ENCODE measurements at regions not wholly inside any gene's neighbourhood (a gene's known extent, or its start where the extent isn't known, plus 50 kb on each side); places are given as distances from the start of the nearest gene placed in this dataset.

DNA sequence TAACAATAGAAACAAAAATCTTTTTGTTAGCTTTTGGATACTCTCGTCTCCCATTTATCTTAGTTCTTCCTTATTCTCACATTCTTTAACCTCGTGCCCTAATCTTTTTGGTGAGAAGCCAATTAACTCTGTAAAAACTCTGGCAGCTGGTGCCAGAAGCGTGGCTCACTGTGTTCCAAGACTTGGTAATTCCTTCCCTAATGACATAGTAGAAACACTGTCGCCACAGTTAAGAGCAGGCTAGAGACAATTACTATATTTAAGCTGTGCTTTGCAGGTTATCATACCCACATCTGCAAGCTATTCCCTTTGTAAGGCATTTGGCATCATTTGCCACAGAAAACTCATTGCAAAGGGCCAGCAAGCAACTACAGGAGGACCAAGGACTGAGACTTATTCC lies 160.9 kb upstream of the PIK3R1 start:
- H3K4me2 ChIP-seq (ENCODE audit: low read length, poor library complexity, severe bottlenecking) = no peak overlapping the region
- H2BK12ac ChIP-seq (ENCODE audit: low read length in 2 of 2) = peak overlapping the region in 1 of 2 experiments; percentile 63
- no peak overlapping the region for H2BK15ac ChIP-seq (ENCODE audit: low read depth, poor library complexity, severe bottlenecking)
- no peaks in the 10 kb centered on the region for H3K79me1 ChIP-seq (replicated peaks; ENCODE audit: low read length, poor library complexity, severe bottlenecking)
- no peak overlapping the region for H3K9ac ChIP-seq (ENCODE audit: low read length)
- peak overlapping the region in 1 of 2 experiments; percentile 18 for H3K18ac ChIP-seq (ENCODE audit: low read depth in 1 of 2, low read length in 2 of 2)
- DNase-seq = no peak
- no peak overlapping the region for H2BK5ac ChIP-seq (ENCODE audit: low read depth, low read length, poor library complexity, severe bottlenecking)
- no peak overlapping the region for H4K91ac ChIP-seq (ENCODE audit: low read length)
- H2AK5ac ChIP-seq (ENCODE audit: low read length, severe bottlenecking) = no peak overlapping the region
- no peaks in the 10 kb centered on the region for H3K9me3 ChIP-seq (ENCODE audit: control insufficient read depth, low read length)
- no peak overlapping the region for H3K4me3 ChIP-seq (ENCODE audit: insufficient read depth in 1 of 2, low read depth in 1 of 2, low read length in 2 of 2)
- no peaks in the 10 kb centered on the region for H3K4me1 ChIP-seq (ENCODE audit: control insufficient read depth, insufficient read depth, low read depth, low read length)
- no peak overlapping the region for H3K23ac ChIP-seq (ENCODE audit: low read length in 2 of 2)
- no peaks in the 10 kb centered on the region for H3K27me3 ChIP-seq (ENCODE audit: control insufficient read depth in 1 of 2, insufficient read depth in 1 of 2, low read length in 2 of 2)
- H3K27ac ChIP-seq (ENCODE audit: low read length, poor library complexity, severe bottlenecking) = no peak overlapping the region
- H4K8ac ChIP-seq (ENCODE audit: low read length) = no peak overlapping the region
- no peak overlapping the region for H3K4ac ChIP-seq (ENCODE audit: low read depth in 1 of 2, low read length in 2 of 2)
- no peak overlapping the region for H2BK120ac ChIP-seq (ENCODE audit: low read depth, low read length)
- H3K14ac ChIP-seq (ENCODE audit: low read length in 2 of 2) = peak overlapping the region in 1 of 2 experiments; percentile 62
- 49% methylated on average over 4 of the region's 4 CpGs for WGBS
- H3K36me3 ChIP-seq (ENCODE audit: control insufficient read depth in 1 of 2, insufficient read depth in 2 of 2, low read depth in 1 of 2, low read length in 2 of 2) = no peaks in the 10 kb centered on the region
- no peak overlapping the region for H2AFZ ChIP-seq (ENCODE audit: low read depth, low read length)

DNA sequence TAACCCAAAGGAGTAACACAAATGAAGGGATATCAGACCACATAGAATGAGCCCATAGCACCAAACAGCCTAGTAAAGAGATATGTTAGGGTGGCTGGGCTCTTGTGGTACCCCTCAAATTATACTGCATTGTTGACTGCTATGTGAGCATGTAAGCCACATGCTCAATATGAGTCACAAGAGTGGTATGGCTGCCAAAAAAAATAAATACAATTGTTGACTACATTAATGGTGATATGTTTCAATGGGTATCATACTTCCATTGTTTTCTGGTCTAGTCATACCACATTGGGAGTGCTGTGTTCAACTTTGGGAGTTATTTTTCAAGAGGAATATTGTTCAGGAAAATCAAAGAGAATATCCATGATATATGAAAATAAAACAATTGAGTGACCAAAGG lies 162.4 kb upstream of the PIK3R1 start:
- H4K91ac ChIP-seq (ENCODE audit: low read length) = no peak overlapping the region
- H3K27me3 ChIP-seq (ENCODE audit: control insufficient read depth in 1 of 2, insufficient read depth in 1 of 2, low read length in 2 of 2) = no peaks in the 10 kb centered on the region
- no peak overlapping the region for H2BK15ac ChIP-seq (ENCODE audit: low read depth, poor library complexity, severe bottlenecking)

DNA sequence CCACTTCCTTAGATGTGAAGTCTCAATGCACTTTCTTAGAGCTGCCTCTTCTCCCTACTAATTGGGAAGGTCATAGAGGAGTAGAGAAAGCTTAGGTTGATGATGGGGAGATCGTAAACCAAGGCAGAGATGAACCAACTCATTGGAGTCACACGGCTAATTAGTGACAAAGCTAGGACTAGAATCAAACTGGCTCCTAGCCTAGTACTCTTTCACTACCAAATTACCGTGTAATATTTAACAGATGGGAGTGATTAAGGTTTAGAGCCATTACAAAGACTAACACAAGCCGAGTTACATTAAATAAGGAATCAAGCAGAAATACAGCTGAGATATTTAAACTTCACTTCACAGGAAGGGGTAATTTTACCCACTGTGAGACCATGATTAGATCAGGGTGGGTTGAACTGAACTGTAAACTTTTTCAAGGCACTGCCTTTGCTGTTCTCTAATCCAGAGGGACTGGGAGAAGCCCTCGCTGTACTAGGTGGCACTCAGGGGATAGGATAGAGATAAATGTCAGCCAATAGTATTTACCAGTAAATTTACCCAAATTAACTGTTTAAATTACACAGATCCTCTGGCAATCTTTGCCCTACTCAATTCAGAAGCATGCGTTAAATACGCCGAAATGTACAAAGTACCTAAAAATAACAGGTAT lies 166.4 kb upstream of the PIK3R1 start:
- no peak overlapping the region for H3K4ac ChIP-seq (ENCODE audit: low read depth in 1 of 2, low read length in 2 of 2)
- peaks cover 2% of the 10 kb centered on the region for H3K4me1 ChIP-seq (ENCODE audit: control insufficient read depth, insufficient read depth, low read depth, low read length)
- no peaks in the 10 kb centered on the region for H3K27me3 ChIP-seq (ENCODE audit: control insufficient read depth in 1 of 2, insufficient read depth in 1 of 2, low read length in 2 of 2)
- H3K9ac ChIP-seq (ENCODE audit: low read length) = peak overlapping the region; percentile 57
- 98% methylated on average over 3 of the region's 8 CpGs for WGBS
- peak overlapping the region in 1 of 2 experiments; percentile 23 for H3K4me3 ChIP-seq (ENCODE audit: insufficient read depth in 1 of 2, low read depth in 1 of 2, low read length in 2 of 2)
- no peak overlapping the region for H2BK15ac ChIP-seq (ENCODE audit: low read depth, poor library complexity, severe bottlenecking)
- no peak overlapping the region for H4K8ac ChIP-seq (ENCODE audit: low read length)
- H2BK12ac ChIP-seq (ENCODE audit: low read length in 2 of 2) = no peak overlapping the region
- no peak overlapping the region for H3K4me2 ChIP-seq (ENCODE audit: low read length, poor library complexity, severe bottlenecking)
- H3K23ac ChIP-seq (ENCODE audit: low read length in 2 of 2) = no peak overlapping the region
- H3K79me1 ChIP-seq (replicated peaks; ENCODE audit: low read length, poor library complexity, severe bottlenecking) = no peaks in the 10 kb centered on the region
- no peak overlapping the region for H3K27ac ChIP-seq (ENCODE audit: low read length, poor library complexity, severe bottlenecking)
- H2AK5ac ChIP-seq (ENCODE audit: low read length, severe bottlenecking) = no peak overlapping the region
- no peak overlapping the region for H2AFZ ChIP-seq (ENCODE audit: low read depth, low read length)
- no peak overlapping the region for H2BK5ac ChIP-seq (ENCODE audit: low read depth, low read length, poor library complexity, severe bottlenecking)
- no peak for DNase-seq
- H3K14ac ChIP-seq (ENCODE audit: low read length in 2 of 2) = no peak overlapping the region
- H3K18ac ChIP-seq (ENCODE audit: low read depth in 1 of 2, low read length in 2 of 2) = no peak overlapping the region
- no peaks in the 10 kb centered on the region for H3K9me3 ChIP-seq (ENCODE audit: control insufficient read depth, low read length)
- H2BK120ac ChIP-seq (ENCODE audit: low read depth, low read length) = no peak overlapping the region
- no peaks in the 10 kb centered on the region for H3K36me3 ChIP-seq (ENCODE audit: control insufficient read depth in 1 of 2, insufficient read depth in 2 of 2, low read depth in 1 of 2, low read length in 2 of 2)
- no peak overlapping the region for H4K91ac ChIP-seq (ENCODE audit: low read length)

More for the DNA sequence above, 162.4 kb upstream of the PIK3R1 start:
- Histone ChIP-seq H2BK5ac (ENCODE audit: low read depth, low read length, poor library complexity, severe bottlenecking) (no peak overlapping the region), H3K4me3 (ENCODE audit: insufficient read depth in 1 of 2, low read depth in 1 of 2, low read length in 2 of 2) (no peak overlapping the region), H3K4ac (ENCODE audit: low read depth in 1 of 2, low read length in 2 of 2) (no peak overlapping the region), H3K9ac (ENCODE audit: low read length) (no peak overlapping the region), H2AFZ (ENCODE audit: low read depth, low read length) (no peak overlapping the region), H3K4me2 (ENCODE audit: low read length, poor library complexity, severe bottlenecking) (no peak overlapping the region), H3K4me1 (ENCODE audit: control insufficient read depth, insufficient read depth, low read depth, low read length) (no peaks in the 10 kb centered on the region), H3K27ac (ENCODE audit: low read length, poor library complexity, severe bottlenecking) (no peak overlapping the region), H3K14ac (ENCODE audit: low read length in 2 of 2) (no peak overlapping the region), H3K18ac (ENCODE audit: low read depth in 1 of 2, low read length in 2 of 2) (no peak overlapping the region), H3K23ac (ENCODE audit: low read length in 2 of 2) (no peak overlapping the region), H2BK120ac (ENCODE audit: low read depth, low read length) (no peak overlapping the region), H3K36me3 (ENCODE audit: control insufficient read depth in 1 of 2, insufficient read depth in 2 of 2, low read depth in 1 of 2, low read length in 2 of 2) (no peaks in the 10 kb centered on the region), H2BK12ac (ENCODE audit: low read length in 2 of 2) (no peak overlapping the region), H3K9me3 (ENCODE audit: control insufficient read depth, low read length) (no peaks in the 10 kb centered on the region), H4K8ac (ENCODE audit: low read length) (no peak overlapping the region), H2AK5ac (ENCODE audit: low read length, severe bottlenecking) (no peak overlapping the region), H3K79me1 (replicated peaks; ENCODE audit: low read length, poor library complexity, severe bottlenecking) (no peaks in the 10 kb centered on the region)
- DNase-seq = no peak

DNA sequence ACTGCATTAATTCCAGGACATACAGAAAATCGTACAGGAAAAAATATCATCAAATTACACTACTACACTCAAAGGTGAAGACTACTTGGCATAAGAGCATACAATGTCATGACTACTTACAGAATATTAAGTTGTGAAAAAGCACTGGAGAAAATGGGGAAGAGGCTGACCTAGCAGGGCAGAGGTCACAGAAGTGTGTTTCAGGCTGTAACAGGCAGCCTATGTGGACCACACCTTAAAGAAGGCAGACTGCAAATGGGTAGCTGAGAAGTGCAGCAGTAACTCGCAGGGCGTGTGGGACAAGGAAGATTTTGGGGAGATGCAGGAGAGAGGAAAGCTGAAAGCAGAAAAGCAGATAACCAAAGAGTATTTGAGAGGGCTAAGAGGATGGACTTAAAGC lies 167.0 kb upstream of the PIK3R1 start:
- H2BK5ac ChIP-seq (ENCODE audit: low read depth, low read length, poor library complexity, severe bottlenecking) = no peak overlapping the region
- H3K4me1 ChIP-seq (ENCODE audit: control insufficient read depth, insufficient read depth, low read depth, low read length) = peaks cover 2% of the 10 kb centered on the region
- H3K4me2 ChIP-seq (ENCODE audit: low read length, poor library complexity, severe bottlenecking) = no peak overlapping the region
- H3K27ac ChIP-seq (ENCODE audit: low read length, poor library complexity, severe bottlenecking) = no peak overlapping the region
- no peak overlapping the region for H3K18ac ChIP-seq (ENCODE audit: low read depth in 1 of 2, low read length in 2 of 2)
- no peaks in the 10 kb centered on the region for H3K9me3 ChIP-seq (ENCODE audit: control insufficient read depth, low read length)
- no peak overlapping the region for H2BK15ac ChIP-seq (ENCODE audit: low read depth, poor library complexity, severe bottlenecking)
- no peaks in the 10 kb centered on the region for H3K36me3 ChIP-seq (ENCODE audit: control insufficient read depth in 1 of 2, insufficient read depth in 2 of 2, low read depth in 1 of 2, low read length in 2 of 2)
- no peak overlapping the region for H4K91ac ChIP-seq (ENCODE audit: low read length)
- H3K4ac ChIP-seq (ENCODE audit: low read depth in 1 of 2, low read length in 2 of 2) = no peak overlapping the region
- H3K27me3 ChIP-seq (ENCODE audit: control insufficient read depth in 1 of 2, insufficient read depth in 1 of 2, low read length in 2 of 2) = no peaks in the 10 kb centered on the region
- H3K14ac ChIP-seq (ENCODE audit: low read length in 2 of 2) = no peak overlapping the region
- WGBS = 95% methylated on average over 2 of the region's 3 CpGs
- H3K9ac ChIP-seq (ENCODE audit: low read length) = no peak overlapping the region
- no peak for DNase-seq
- H4K8ac ChIP-seq (ENCODE audit: low read length) = no peak overlapping the region
- H2BK12ac ChIP-seq (ENCODE audit: low read length in 2 of 2) = peak overlapping the region in 1 of 2 experiments; percentile 21
- no peak overlapping the region for H2AFZ ChIP-seq (ENCODE audit: low read depth, low read length)
- H3K79me1 ChIP-seq (replicated peaks; ENCODE audit: low read length, poor library complexity, severe bottlenecking) = no peaks in the 10 kb centered on the region
- peak overlapping the region in 1 of 2 experiments; percentile 23 for H3K4me3 ChIP-seq (ENCODE audit: insufficient read depth in 1 of 2, low read depth in 1 of 2, low read length in 2 of 2)
- H2BK120ac ChIP-seq (ENCODE audit: low read depth, low read length) = no peak overlapping the region
- H3K23ac ChIP-seq (ENCODE audit: low read length in 2 of 2) = no peak overlapping the region
- H2AK5ac ChIP-seq (ENCODE audit: low read length, severe bottlenecking) = no peak overlapping the region
